GM12878 (cell line): ENCODE measurements at regions not wholly inside any gene's neighbourhood (a gene's known extent, or its start where the extent isn't known, plus 50 kb on each side); places are given as distances from the start of the nearest gene placed in this dataset.

Experiments
- ATAC-seq: fragments of 200-7000 bp; cut with Tn5 transposase; 3 replicates; pipeline ENCODE4 v1.9.1; 2020; ENCODE audit warnings: mild to moderate bottlenecking, moderate library complexity
- BruUV-seq: library from RNA; stranded (reverse); fragments of 400-500 nt; replicated peaks from 2 replicates; lab custom pipeline; 2021; lab: Mats Ljungman, UMichigan
- CTCF ChIA-PET: fragments of 300-600 bp; sonication (Branson Sonifier 250); formaldehyde crosslinking; extraction: SDS; loops from one replicate; lab custom pipeline; 2021; ENCODE audit warnings: inconsistent platforms; lab: Yijun Ruan, JAX
- POLR2A ChIA-PET: fragments of 350-600 bp; formaldehyde crosslinking; extraction: SDS; loops from one replicate; lab custom pipeline; 2021; ENCODE audit warnings: inconsistent platforms; lab: Charles Lee
- RAD21 ChIA-PET: fragments of 300-600 bp; sonication (Branson Sonifier 250); formaldehyde crosslinking; loops from one replicate; lab custom pipeline; 2023; ENCODE audit warnings: antibody characterized with exemption; ENCODE audit not compliant: unreplicated experiment; lab: Charles Lee
- SMC1A ChIA-PET: fragments of 300-600 bp; sonication (Branson Sonifier 250); formaldehyde crosslinking; loops from one replicate; lab custom pipeline; 2023; ENCODE audit not compliant: unreplicated experiment, uncharacterized antibody; lab: Charles Lee
- DNase-seq: peaks from one replicate; pipeline ENCODE4 v3.0.0-alpha.2; 2011; ENCODE audit warnings: low read depth, low spot score
- FAIRE-seq: peaks from 3 replicates; lab custom pipeline; 2011; peaks lifted over from hg19 to GRCh38; lab: Jason Lieb, UNC
- H2AFZ ChIP-seq: 2 replicates; pipeline ENCODE4 v1.6.0; 2011; ENCODE audit warnings: low read depth, low read length, control low read depth; ENCODE audit not compliant: control insufficient read depth
- H3K27ac ChIP-seq: 2 replicates; pipeline ENCODE4 v1.5.1; 2011; ENCODE audit warnings: control low read depth; ENCODE audit not compliant: control insufficient read depth, insufficient read depth
- H3K27me3 ChIP-seq, 2 experiments: replicated peaks in 1 of 2; 2 replicates each; pipeline versions ENCODE4 v1.6.0 to v1.6.1; 2011; ENCODE audit warnings: low read length in 1 of 2; ENCODE audit not compliant: control insufficient read depth in 2 of 2, insufficient read depth in 2 of 2
- H3K36me3 ChIP-seq, 2 experiments: 2 replicates each; pipeline ENCODE4 v1.5.1; 2011; ENCODE audit warnings: low read length in 1 of 2; ENCODE audit not compliant: control insufficient read depth in 2 of 2, insufficient read depth in 2 of 2
- H3K4me1 ChIP-seq: 2 replicates; pipeline ENCODE4 v1.6.1; 2011; ENCODE audit warnings: mild to moderate bottlenecking, low read length, moderate library complexity, mixed read lengths; ENCODE audit not compliant: control insufficient read depth, insufficient read depth
- H3K4me2 ChIP-seq: 2 replicates; pipeline ENCODE4 v1.6.0; 2011; ENCODE audit warnings: control low read depth; ENCODE audit not compliant: control insufficient read depth, insufficient read depth
- H3K4me3 ChIP-seq: fragments of 200-600 bp; sonication (generic); 2 replicates; pipeline ENCODE4 v1.5.1; 2016
- H3K79me2 ChIP-seq: 2 replicates; pipeline ENCODE4 v1.6.0; 2011; ENCODE audit warnings: low read length; ENCODE audit not compliant: control insufficient read depth, insufficient read depth
- H3K9ac ChIP-seq: 2 replicates; pipeline ENCODE4 v1.8.0; 2011; ENCODE audit warnings: low read length, control low read depth, mixed read lengths; ENCODE audit not compliant: control insufficient read depth, insufficient read depth
- H3K9me3 ChIP-seq: replicated peaks from 3 replicates; pipeline ENCODE4 v1.5.1; 2011; ENCODE audit warnings: mild to moderate bottlenecking, low read length; ENCODE audit not compliant: control insufficient read depth, insufficient read depth
- H4K20me1 ChIP-seq: 2 replicates; pipeline ENCODE4 v1.6.0; 2011; ENCODE audit not compliant: control insufficient read depth, insufficient read depth
- E2F8 ChIP-seq: fragments of 450-650 bp; IDR thresholded peaks from 2 replicates; pipeline ENCODE4 v1.6.1; 2018; ENCODE audit warnings: mild to moderate bottlenecking, low read depth, moderate library complexity; ENCODE audit not compliant: partially characterized antibody
- EZH2 ChIP-seq: IDR thresholded peaks from 2 replicates; pipeline ENCODE4 v1.6.1; 2012; ENCODE audit warnings: low read depth, mild to moderate bottlenecking, control low read depth, inconsistent platforms, low read length, borderline replicate concordance; ENCODE audit not compliant: control insufficient read depth
- NKRF ChIP-seq: fragments of 450-650 bp; conservative IDR thresholded peaks from 2 replicates; pipeline ENCODE4 v1.6.1; 2017; ENCODE audit warnings: mild to moderate bottlenecking, moderate library complexity
- PBX3 ChIP-seq: IDR thresholded peaks from 2 replicates; pipeline ENCODE4 v1.6.1; 2011; ENCODE audit warnings: mild to moderate bottlenecking, low read depth, low read length, moderate library complexity; ENCODE audit not compliant: insufficient replicate concordance
- SMAD1 ChIP-seq: fragments of 450-650 bp; IDR thresholded peaks from 2 replicates; pipeline ENCODE4 v1.6.1; 2018; ENCODE audit warnings: mild to moderate bottlenecking, low read depth; ENCODE audit not compliant: partially characterized antibody
- ZNF24 ChIP-seq: fragments of 450-650 bp; IDR thresholded peaks from 2 replicates; pipeline ENCODE4 v1.6.1; 2017; ENCODE audit warnings: antibody characterized with exemption, mild to moderate bottlenecking
- WGBS: methylation state at CpG from one replicate; pipeline ENCODE4 v1.1.6; 2016; ENCODE audit warnings: low lambda C conversion rate; ENCODE audit not compliant: insufficient replicate concordance, insufficient coverage; ENCODE audit errors: missing lambda C conversion rate; 5-methylcytosine and 5-hydroxymethylcytosine counted together
- in situ Hi-C: fragments of 300-500 bp; cut with MboI; formaldehyde crosslinking; loops from 9 replicates; pipeline ENCODE4 v1.14.3; 2018; ENCODE audit warnings: mixed read lengths
- intact Hi-C: fragments of 100-400 bp; cut with micrococcal nuclease; formaldehyde crosslinking; loops from one replicate; pipeline ENCODE4 v1.14.2; 2022; ENCODE audit not compliant: unreplicated experiment

DNA sequence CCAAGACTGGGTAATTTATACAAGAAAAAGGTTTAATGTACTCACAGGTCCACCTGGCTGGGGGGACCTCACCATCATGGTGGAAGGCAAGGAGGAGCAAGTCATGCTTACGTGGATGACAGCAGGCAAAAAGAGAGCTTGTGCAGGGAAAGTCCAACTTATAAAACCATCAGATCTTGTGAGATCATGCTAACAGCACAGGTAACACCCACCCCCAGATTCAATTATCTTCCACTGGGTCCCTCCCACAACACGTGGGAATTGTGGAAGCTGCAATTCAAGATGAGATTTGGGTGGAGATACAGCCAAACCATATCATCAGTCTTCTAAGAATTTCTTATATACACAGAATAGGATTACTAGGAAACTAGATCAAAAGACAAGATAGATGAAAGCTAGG lies 555.6 kb downstream of the PRR16 start:
- no peaks in the 10 kb centered on the region for H4K20me1 ChIP-seq
- no peaks in the 10 kb centered on the region for H3K9me3 ChIP-seq
- DNase-seq (no peak), FAIRE-seq (no peak), ATAC-seq (no peak)
- H3K9ac ChIP-seq: no peak overlapping the region
- H3K4me1 ChIP-seq: no peaks in the 10 kb centered on the region
- H3K79me2 ChIP-seq: no peaks in the 10 kb centered on the region
- CTCF ChIA-PET: no interaction called here
- no peaks in the 10 kb centered on the region for H3K27me3 ChIP-seq
- no peak overlapping the region for H3K27ac ChIP-seq
- WGBS: 10% methylated on average over 2 of the region's 2 CpGs
- POLR2A ChIA-PET: no interaction called here
- intact Hi-C loops (no loop called here), in situ Hi-C loops (no loop called here)
- no peak overlapping the region for H3K4me3 ChIP-seq
- no peak overlapping the region for H3K4me2 ChIP-seq
- TF ChIP-seq ZNF24 (no peak), NKRF (no peak), PBX3 (no peak), E2F8 (no peak), SMAD1 (no peak), EZH2 (no peak)
- no TSS peak for BruUV-seq
- no peaks in the 10 kb centered on the region for H3K36me3 ChIP-seq
- RAD21 ChIA-PET: no interaction called here
- SMC1A ChIA-PET: interaction anchor here (0.6 kb wide), 1 partner anchor 8 kb away, joined by 3 read pairs; no protein-coding TSS in a partner anchor
- no peak overlapping the region for H2AFZ ChIP-seq
